ENCODE measurements at regions not wholly inside any gene's neighbourhood (a gene's known extent, or its start where the extent isn't known, plus 50 kb on each side); places are given as distances from the start of the nearest gene placed in this dataset.
"Not testable (repeated sequence)": the region's sequence is repeated elsewhere in the genome, so short reads cannot be mapped to it uniquely, and the experiment has no call there.

- Mint-ChIP-seq H3K27ac (no peak overlapping the region), H3K9me3 (peaks cover 30% of the 10 kb centered on the region), H3K27me3 (ENCODE audit: insufficient read depth) (no peaks in the 10 kb centered on the region; the same call in 1 of the 2 replicates), H3K4me1 (ENCODE audit: low read depth) (no peaks in the 10 kb centered on the region), H3K4me3 (no peak overlapping the region), H3K36me3 (ENCODE audit: low read depth) (no peaks in the 10 kb centered on the region)
- DNase-seq, result no peak
- no peak for TF ChIP-seq CTCF (IDR thresholded peaks at IDR 0.05)
Observed at GRCh38 chr5:84869675-84870074, 485.0 kb upstream of the EDIL3 start.

GRCh38 chr5:84863936-84864335 is 479.3 kb upstream of the EDIL3 start:
- H3K36me3 Mint-ChIP-seq (ENCODE audit: low read depth); H3K27ac Mint-ChIP-seq; H3K4me3 Mint-ChIP-seq; H3K27me3 Mint-ChIP-seq (ENCODE audit: insufficient read depth); H3K4me1 Mint-ChIP-seq (ENCODE audit: low read depth); DNase-seq: not testable (repeated sequence)
- peaks cover 47% of the 10 kb centered on the region for H3K9me3 Mint-ChIP-seq

GRCh38 chr5:84863020-84863419 is 478.3 kb upstream of the EDIL3 start:
- H3K36me3 Mint-ChIP-seq (ENCODE audit: low read depth), result no peaks in the 10 kb centered on the region
- DNase-seq, result no peak
- no peaks in the 10 kb centered on the region for H3K4me1 Mint-ChIP-seq (ENCODE audit: low read depth)
- H3K4me3 Mint-ChIP-seq, result no peak overlapping the region
- no peak overlapping the region for H3K27ac Mint-ChIP-seq
- peaks cover 47% of the 10 kb centered on the region for H3K9me3 Mint-ChIP-seq
- no peaks in the 10 kb centered on the region; the same call in 1 of the 2 replicates for H3K27me3 Mint-ChIP-seq (ENCODE audit: insufficient read depth)
- no peak for TF ChIP-seq CTCF (IDR thresholded peaks at IDR 0.05)

- no peak overlapping the region for H3K27ac Mint-ChIP-seq
- H3K36me3 Mint-ChIP-seq (ENCODE audit: low read depth), result no peaks in the 10 kb centered on the region
- DNase-seq, result no peak
- H3K4me1 Mint-ChIP-seq (ENCODE audit: low read depth), result no peaks in the 10 kb centered on the region
- no peak for TF ChIP-seq CTCF (IDR thresholded peaks at IDR 0.05)
- no peak overlapping the region for H3K4me3 Mint-ChIP-seq
- peaks cover 41% of the 10 kb centered on the region for H3K9me3 Mint-ChIP-seq
- H3K27me3 Mint-ChIP-seq (ENCODE audit: insufficient read depth), result no peaks in the 10 kb centered on the region; the same call in 1 of the 2 replicates
Observed at GRCh38 chr5:84862132-84862531, 477.5 kb upstream of the EDIL3 start.

GRCh38 chr5:84861306-84861705 is 476.6 kb upstream of the EDIL3 start:
- no peak for DNase-seq
- no peak for TF ChIP-seq CTCF (IDR thresholded peaks at IDR 0.05)
- Mint-ChIP-seq H3K4me3 (no peak overlapping the region), H3K4me1 (ENCODE audit: low read depth) (no peaks in the 10 kb centered on the region), H3K27ac (no peak overlapping the region), H3K27me3 (ENCODE audit: insufficient read depth) (no peaks in the 10 kb centered on the region; the same call in 1 of the 2 replicates), H3K36me3 (ENCODE audit: low read depth) (no peaks in the 10 kb centered on the region), H3K9me3 (peaks cover 47% of the 10 kb centered on the region)

GRCh38 chr5:84859056-84859455 is 474.4 kb upstream of the EDIL3 start:
- no peak overlapping the region for H3K27ac Mint-ChIP-seq
- peaks cover 32% of the 10 kb centered on the region for H3K9me3 Mint-ChIP-seq
- DNase-seq, result no peak

More at GRCh38 chr5:84859056-84859455, 474.4 kb upstream of the EDIL3 start:
- no peaks in the 10 kb centered on the region for H3K4me1 Mint-ChIP-seq (ENCODE audit: low read depth)
- no peak overlapping the region for H3K4me3 Mint-ChIP-seq
- no peaks in the 10 kb centered on the region for H3K27me3 Mint-ChIP-seq (ENCODE audit: insufficient read depth)
- H3K36me3 Mint-ChIP-seq (ENCODE audit: low read depth), result no peaks in the 10 kb centered on the region
- TF ChIP-seq CTCF (IDR thresholded peaks at IDR 0.05), result no peak
